K562 (cell line): ENCODE measurements at regions not wholly inside any gene's neighbourhood (a gene's known extent, or its start where the extent isn't known, plus 50 kb on each side); places are given as distances from the start of the nearest gene placed in this dataset.

Experiments
- ATAC-seq: fragments of 200-7000 bp; cut with Tn5 transposase; 3 replicates; pipeline ENCODE4 v1.9.1; 2020; ENCODE audit warnings: moderate library complexity
- BruUV-seq: library from RNA; stranded (reverse); fragments of 400-500 nt; replicated peaks from 2 replicates; lab custom pipeline; 2021; lab: Mats Ljungman, UMichigan
- CTCF ChIA-PET: fragments of 300-600 bp; formaldehyde crosslinking; extraction: SDS; loops from one replicate; lab custom pipeline; 2021; ENCODE audit warnings: low intra/inter-chr PET ratio; lab: Yijun Ruan, JAX
- POLR2A ChIA-PET: fragments of 300-600, 350-650 bp; sonication (Branson Sonifier 250); formaldehyde crosslinking; extraction: SDS; loops from one replicate; lab custom pipeline; 2021; ENCODE audit warnings: antibody characterized with exemption, inconsistent platforms; lab: Yijun Ruan, JAX
- DNase-seq, 4 experiments: peaks; one replicate each; pipeline versions ENCODE4 v3.0.0 to v3.0.0-alpha.2; 2011 to 2018; ENCODE audit warnings: low spot score in 3 of 4, mixed read lengths in 3 of 4; ENCODE audit errors: extremely low read depth in 1 of 4
- FAIRE-seq: peaks from 2 replicates; lab custom pipeline; 2011; peaks lifted over from hg19 to GRCh38; lab: Jason Lieb, UNC
- H2AFZ ChIP-seq: 2 replicates; pipeline ENCODE4 v1.6.0; 2011; ENCODE audit warnings: low read depth, low read length, control low read depth, inconsistent platforms
- H3K27ac ChIP-seq: fragments of 200-600 bp; 3 replicates; pipeline ENCODE4 v1.8.0; 2011; ENCODE audit warnings: low read depth, mild to moderate bottlenecking, control low read depth, inconsistent platforms, low read length, moderate library complexity, mixed read lengths; ENCODE audit errors: extremely low read depth
- H3K27me3 ChIP-seq, 2 experiments: fragments of 300-600 bp in 1 of 2; 2 replicates in 1 of 2; 3 replicates in 1 of 2; pipeline versions ENCODE4 v1.6.0 to v1.8.0; 2011; ENCODE audit warnings: inconsistent platforms in 2 of 2, low read length in 2 of 2, mild to moderate bottlenecking in 1 of 2, mixed read lengths in 1 of 2, moderate library complexity in 1 of 2; ENCODE audit not compliant: control insufficient read depth in 2 of 2, insufficient read depth in 2 of 2
- H3K36me3 ChIP-seq: fragments of 300-600 bp; 3 replicates; pipeline ENCODE4 v1.8.0; 2011; ENCODE audit warnings: mild to moderate bottlenecking, low read length, inconsistent platforms; ENCODE audit not compliant: control insufficient read depth, insufficient read depth
- H3K4me1 ChIP-seq, 2 experiments: fragments of 200-600 bp in 1 of 2; replicated peaks in 1 of 2; 2 replicates in 1 of 2; 3 replicates in 1 of 2; pipeline versions ENCODE4 v1.5.1 to v1.8.0; 2011; ENCODE audit warnings: inconsistent platforms in 2 of 2, low read length in 2 of 2, mild to moderate bottlenecking in 1 of 2, mixed read lengths in 1 of 2, moderate library complexity in 1 of 2; ENCODE audit not compliant: control insufficient read depth in 2 of 2, insufficient read depth in 2 of 2
- H3K4me2 ChIP-seq: 2 replicates; pipeline ENCODE4 v1.6.1; 2011; ENCODE audit warnings: low read length, control low read depth, inconsistent platforms, mixed read lengths; ENCODE audit not compliant: insufficient read depth
- H3K4me3 ChIP-seq: fragments of 200-600 bp; sonication (generic), shearing (Covaris generic); 2 replicates; pipeline ENCODE4 v1.5.1; 2016; ENCODE audit warnings: control low read depth, inconsistent platforms
- H3K79me2 ChIP-seq: fragments of 200-600 bp; 3 replicates; pipeline ENCODE4 v1.8.0; 2011; ENCODE audit warnings: low read length, inconsistent platforms; ENCODE audit not compliant: control insufficient read depth, insufficient read depth
- H3K9ac ChIP-seq, 2 experiments: 2 replicates each; pipeline versions ENCODE4 v1.6.0 to v1.6.1; 2011; ENCODE audit warnings: low read depth in 2 of 2, low read length in 2 of 2, control low read depth in 1 of 2, inconsistent platforms in 1 of 2, mild to moderate bottlenecking in 1 of 2, mixed read lengths in 1 of 2; ENCODE audit not compliant: insufficient read depth in 1 of 2
- H3K9me1 ChIP-seq: one replicate; pipeline ENCODE4 v1.6.0; 2011; ENCODE audit warnings: inconsistent platforms, mild to moderate bottlenecking, low read length, moderate library complexity; ENCODE audit not compliant: control insufficient read depth, insufficient read depth
- H3K9me3 ChIP-seq: replicated peaks from 2 replicates; pipeline ENCODE4 v1.5.1; 2011; ENCODE audit warnings: low read depth, low read length, inconsistent platforms; ENCODE audit not compliant: control insufficient read depth, insufficient read depth
- H4K20me1 ChIP-seq: replicated peaks from 2 replicates; pipeline ENCODE4 v1.6.1; 2011; ENCODE audit warnings: low read length, inconsistent platforms, mixed read lengths; ENCODE audit not compliant: control insufficient read depth, insufficient read depth
- ELF1 ChIP-seq: fragments of 200-800 bp; sonication (Bioruptor generic); IDR thresholded peaks from 2 replicates; pipeline ENCODE4 v1.6.1; 2016; ENCODE audit warnings: missing genetic modification characterization, missing compliant biosample characterization
- POLR2AphosphoS2 ChIP-seq: IDR thresholded peaks from 2 replicates; pipeline ENCODE4 v1.6.1; 2012; ENCODE audit warnings: low read length, improper control_type of control experiment
- in situ Hi-C: fragments of 300-500 bp; cut with MboI; formaldehyde crosslinking; loops from 4 replicates; pipeline ENCODE4 v1.15.0; 2018; ENCODE audit warnings: inconsistent platforms, mixed read lengths
- intact Hi-C: fragments of 100-400 bp; cut with micrococcal nuclease; formaldehyde crosslinking; loops from 2 replicates; pipeline ENCODE4 v1.14.2; 2022
- TF ChIP-seq, protein P1 (sequence below), 2 experiments: fragments of 450-650 bp; IDR thresholded peaks; 2 replicates each; pipeline ENCODE4 v1.6.1; 2018; ENCODE audit warnings: mild to moderate bottlenecking in 2 of 2, low read depth in 1 of 2; ENCODE audit not compliant: partially characterized antibody in 2 of 2
- TF ChIP-seq, protein P2 (sequence below): fragments of 450-650 bp; IDR thresholded peaks from 2 replicates; pipeline ENCODE4 v1.6.1; 2016; ENCODE audit warnings: mild to moderate bottlenecking
- TF ChIP-seq, protein P3 (sequence below): sonication (generic); formaldehyde crosslinking; IDR thresholded peaks from 2 replicates; pipeline ENCODE4 v1.8.0; 2023; ENCODE audit warnings: missing genetic modification reagents, mild to moderate bottlenecking, borderline replicate concordance

DNA sequence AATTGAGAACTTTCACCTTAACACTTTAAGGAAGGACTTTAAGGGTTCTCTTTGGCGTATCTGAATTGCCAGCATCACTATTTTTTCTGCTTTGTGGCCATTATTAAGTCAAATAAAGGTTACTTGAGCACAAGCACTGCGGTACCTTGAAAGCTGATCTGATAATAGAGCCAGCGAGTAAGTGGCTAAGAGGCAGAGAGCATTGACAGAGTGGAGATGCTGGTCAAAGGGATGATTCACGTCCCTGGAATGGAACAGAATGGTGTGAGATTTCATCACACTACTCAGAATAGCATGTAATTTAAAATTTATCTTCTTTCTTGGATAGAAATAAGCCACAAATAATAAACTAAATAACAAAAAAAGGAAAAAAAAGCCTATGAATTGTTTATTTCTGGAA, 57.1 kb upstream of the NPFFR2 start (continued):
- TF ChIP-seq, protein P1, sequence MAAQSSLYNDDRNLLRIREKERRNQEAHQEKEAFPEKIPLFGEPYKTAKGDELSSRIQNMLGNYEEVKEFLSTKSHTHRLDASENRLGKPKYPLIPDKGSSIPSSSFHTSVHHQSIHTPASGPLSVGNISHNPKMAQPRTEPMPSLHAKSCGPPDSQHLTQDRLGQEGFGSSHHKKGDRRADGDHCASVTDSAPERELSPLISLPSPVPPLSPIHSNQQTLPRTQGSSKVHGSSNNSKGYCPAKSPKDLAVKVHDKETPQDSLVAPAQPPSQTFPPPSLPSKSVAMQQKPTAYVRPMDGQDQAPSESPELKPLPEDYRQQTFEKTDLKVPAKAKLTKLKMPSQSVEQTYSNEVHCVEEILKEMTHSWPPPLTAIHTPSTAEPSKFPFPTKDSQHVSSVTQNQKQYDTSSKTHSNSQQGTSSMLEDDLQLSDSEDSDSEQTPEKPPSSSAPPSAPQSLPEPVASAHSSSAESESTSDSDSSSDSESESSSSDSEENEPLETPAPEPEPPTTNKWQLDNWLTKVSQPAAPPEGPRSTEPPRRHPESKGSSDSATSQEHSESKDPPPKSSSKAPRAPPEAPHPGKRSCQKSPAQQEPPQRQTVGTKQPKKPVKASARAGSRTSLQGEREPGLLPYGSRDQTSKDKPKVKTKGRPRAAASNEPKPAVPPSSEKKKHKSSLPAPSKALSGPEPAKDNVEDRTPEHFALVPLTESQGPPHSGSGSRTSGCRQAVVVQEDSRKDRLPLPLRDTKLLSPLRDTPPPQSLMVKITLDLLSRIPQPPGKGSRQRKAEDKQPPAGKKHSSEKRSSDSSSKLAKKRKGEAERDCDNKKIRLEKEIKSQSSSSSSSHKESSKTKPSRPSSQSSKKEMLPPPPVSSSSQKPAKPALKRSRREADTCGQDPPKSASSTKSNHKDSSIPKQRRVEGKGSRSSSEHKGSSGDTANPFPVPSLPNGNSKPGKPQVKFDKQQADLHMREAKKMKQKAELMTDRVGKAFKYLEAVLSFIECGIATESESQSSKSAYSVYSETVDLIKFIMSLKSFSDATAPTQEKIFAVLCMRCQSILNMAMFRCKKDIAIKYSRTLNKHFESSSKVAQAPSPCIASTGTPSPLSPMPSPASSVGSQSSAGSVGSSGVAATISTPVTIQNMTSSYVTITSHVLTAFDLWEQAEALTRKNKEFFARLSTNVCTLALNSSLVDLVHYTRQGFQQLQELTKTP (IDR thresholded peaks at IDR 0.05; ENCODE audit: low read depth in 1 of 2, partially characterized antibody in 2 of 2): no peak
- TF ChIP-seq ELF1 (tag) (no peak), POLR2AphosphoS2 (no peak)

DNA sequence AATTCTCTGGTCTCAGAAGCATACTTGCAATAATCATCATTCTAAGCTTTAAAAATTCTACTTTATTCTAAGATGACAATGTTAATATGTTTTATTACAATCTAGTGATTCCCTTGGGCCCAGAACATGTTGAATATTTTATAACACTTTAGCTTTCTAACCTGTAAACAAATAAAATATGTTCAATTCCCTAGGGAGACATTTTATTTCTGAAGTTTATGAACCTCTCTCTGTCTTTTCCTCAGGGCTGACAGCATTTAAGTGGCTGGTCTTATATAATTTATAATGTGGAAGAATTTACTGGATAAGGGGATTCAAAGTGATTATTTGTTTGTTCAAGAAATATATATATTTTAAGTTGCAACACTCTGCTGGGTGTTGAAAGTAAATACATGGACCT, 55.3 kb upstream of the NPFFR2 start:
- H3K9me1 ChIP-seq: no peaks in the 10 kb centered on the region
- H3K36me3 ChIP-seq: no peaks in the 10 kb centered on the region
- no peaks in the 10 kb centered on the region for H3K79me2 ChIP-seq
- TF ChIP-seq, protein P2, sequence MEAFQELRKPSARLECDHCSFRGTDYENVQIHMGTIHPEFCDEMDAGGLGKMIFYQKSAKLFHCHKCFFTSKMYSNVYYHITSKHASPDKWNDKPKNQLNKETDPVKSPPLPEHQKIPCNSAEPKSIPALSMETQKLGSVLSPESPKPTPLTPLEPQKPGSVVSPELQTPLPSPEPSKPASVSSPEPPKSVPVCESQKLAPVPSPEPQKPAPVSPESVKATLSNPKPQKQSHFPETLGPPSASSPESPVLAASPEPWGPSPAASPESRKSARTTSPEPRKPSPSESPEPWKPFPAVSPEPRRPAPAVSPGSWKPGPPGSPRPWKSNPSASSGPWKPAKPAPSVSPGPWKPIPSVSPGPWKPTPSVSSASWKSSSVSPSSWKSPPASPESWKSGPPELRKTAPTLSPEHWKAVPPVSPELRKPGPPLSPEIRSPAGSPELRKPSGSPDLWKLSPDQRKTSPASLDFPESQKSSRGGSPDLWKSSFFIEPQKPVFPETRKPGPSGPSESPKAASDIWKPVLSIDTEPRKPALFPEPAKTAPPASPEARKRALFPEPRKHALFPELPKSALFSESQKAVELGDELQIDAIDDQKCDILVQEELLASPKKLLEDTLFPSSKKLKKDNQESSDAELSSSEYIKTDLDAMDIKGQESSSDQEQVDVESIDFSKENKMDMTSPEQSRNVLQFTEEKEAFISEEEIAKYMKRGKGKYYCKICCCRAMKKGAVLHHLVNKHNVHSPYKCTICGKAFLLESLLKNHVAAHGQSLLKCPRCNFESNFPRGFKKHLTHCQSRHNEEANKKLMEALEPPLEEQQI: no peak
- TF ChIP-seq, protein P3, sequence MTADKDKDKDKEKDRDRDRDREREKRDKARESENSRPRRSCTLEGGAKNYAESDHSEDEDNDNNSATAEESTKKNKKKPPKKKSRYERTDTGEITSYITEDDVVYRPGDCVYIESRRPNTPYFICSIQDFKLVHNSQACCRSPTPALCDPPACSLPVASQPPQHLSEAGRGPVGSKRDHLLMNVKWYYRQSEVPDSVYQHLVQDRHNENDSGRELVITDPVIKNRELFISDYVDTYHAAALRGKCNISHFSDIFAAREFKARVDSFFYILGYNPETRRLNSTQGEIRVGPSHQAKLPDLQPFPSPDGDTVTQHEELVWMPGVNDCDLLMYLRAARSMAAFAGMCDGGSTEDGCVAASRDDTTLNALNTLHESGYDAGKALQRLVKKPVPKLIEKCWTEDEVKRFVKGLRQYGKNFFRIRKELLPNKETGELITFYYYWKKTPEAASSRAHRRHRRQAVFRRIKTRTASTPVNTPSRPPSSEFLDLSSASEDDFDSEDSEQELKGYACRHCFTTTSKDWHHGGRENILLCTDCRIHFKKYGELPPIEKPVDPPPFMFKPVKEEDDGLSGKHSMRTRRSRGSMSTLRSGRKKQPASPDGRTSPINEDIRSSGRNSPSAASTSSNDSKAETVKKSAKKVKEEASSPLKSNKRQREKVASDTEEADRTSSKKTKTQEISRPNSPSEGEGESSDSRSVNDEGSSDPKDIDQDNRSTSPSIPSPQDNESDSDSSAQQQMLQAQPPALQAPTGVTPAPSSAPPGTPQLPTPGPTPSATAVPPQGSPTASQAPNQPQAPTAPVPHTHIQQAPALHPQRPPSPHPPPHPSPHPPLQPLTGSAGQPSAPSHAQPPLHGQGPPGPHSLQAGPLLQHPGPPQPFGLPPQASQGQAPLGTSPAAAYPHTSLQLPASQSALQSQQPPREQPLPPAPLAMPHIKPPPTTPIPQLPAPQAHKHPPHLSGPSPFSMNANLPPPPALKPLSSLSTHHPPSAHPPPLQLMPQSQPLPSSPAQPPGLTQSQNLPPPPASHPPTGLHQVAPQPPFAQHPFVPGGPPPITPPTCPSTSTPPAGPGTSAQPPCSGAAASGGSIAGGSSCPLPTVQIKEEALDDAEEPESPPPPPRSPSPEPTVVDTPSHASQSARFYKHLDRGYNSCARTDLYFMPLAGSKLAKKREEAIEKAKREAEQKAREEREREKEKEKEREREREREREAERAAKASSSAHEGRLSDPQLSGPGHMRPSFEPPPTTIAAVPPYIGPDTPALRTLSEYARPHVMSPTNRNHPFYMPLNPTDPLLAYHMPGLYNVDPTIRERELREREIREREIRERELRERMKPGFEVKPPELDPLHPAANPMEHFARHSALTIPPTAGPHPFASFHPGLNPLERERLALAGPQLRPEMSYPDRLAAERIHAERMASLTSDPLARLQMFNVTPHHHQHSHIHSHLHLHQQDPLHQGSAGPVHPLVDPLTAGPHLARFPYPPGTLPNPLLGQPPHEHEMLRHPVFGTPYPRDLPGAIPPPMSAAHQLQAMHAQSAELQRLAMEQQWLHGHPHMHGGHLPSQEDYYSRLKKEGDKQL (CRISPR knock-in tag): no peak
- POLR2A ChIA-PET: no interaction called here
- intact Hi-C loops: no loop called here
- ATAC-seq (no peak), DNase-seq (no peak), FAIRE-seq (no peak)
- no peak overlapping the region for H3K4me3 ChIP-seq
- no peaks in the 10 kb centered on the region for H3K4me1 ChIP-seq
- H3K27ac ChIP-seq: no peak overlapping the region
- H3K4me2 ChIP-seq: no peak overlapping the region
- H3K9ac ChIP-seq: no peak overlapping the region
- H3K27me3 ChIP-seq: no peaks in the 10 kb centered on the region
- BruUV-seq: no TSS peak
- in situ Hi-C loops: no loop called here
- H4K20me1 ChIP-seq: no peaks in the 10 kb centered on the region
- H3K9me3 ChIP-seq: no peaks in the 10 kb centered on the region
- CTCF ChIA-PET: no interaction called here
- no peak overlapping the region for H2AFZ ChIP-seq
